Nephron (organoid): ENCODE measurements at regions not wholly inside any gene's neighbourhood (a gene's known extent, or its start where the extent isn't known, plus 50 kb on each side); places are given as distances from the start of the nearest gene placed in this dataset.

Experiments
- H3K27ac Mint-ChIP-seq, 3 experiments: 2 replicates each; pipeline ENCODE4 v1.8.0; 2020; ENCODE audit warnings: mixed read lengths in 3 of 3, mild to moderate bottlenecking in 2 of 3, moderate library complexity in 1 of 3
- H3K27me3 Mint-ChIP-seq: 2 replicates; pipeline ENCODE4 v1.8.0; 2021; ENCODE audit warnings: low read depth, mild to moderate bottlenecking, moderate library complexity, mixed read lengths
- H3K36me3 Mint-ChIP-seq: 2 replicates; pipeline ENCODE4 v1.8.0; 2020; ENCODE audit warnings: low read depth, mixed read lengths
- H3K4me1 Mint-ChIP-seq: 2 replicates; pipeline ENCODE4 v1.8.0; 2020; ENCODE audit warnings: mixed read lengths
- H3K4me3 Mint-ChIP-seq, 3 experiments: 2 replicates each; pipeline ENCODE4 v1.8.0; 2020; ENCODE audit warnings: mild to moderate bottlenecking in 3 of 3, mixed read lengths in 3 of 3, moderate library complexity in 2 of 3
- H3K9me3 Mint-ChIP-seq: 2 replicates; pipeline ENCODE4 v1.8.0; 2020; ENCODE audit warnings: mixed read lengths
- TF ChIP-seq, protein P1 (sequence below), 3 experiments: fragments of 200-600 bp; sonication (generic); IDR thresholded peaks; one replicate each; pipeline ENCODE4 v1.5.0; 2021; ENCODE audit warnings: antibody characterized with exemption in 3 of 3; ENCODE audit not compliant: unreplicated experiment in 3 of 3

DNA sequence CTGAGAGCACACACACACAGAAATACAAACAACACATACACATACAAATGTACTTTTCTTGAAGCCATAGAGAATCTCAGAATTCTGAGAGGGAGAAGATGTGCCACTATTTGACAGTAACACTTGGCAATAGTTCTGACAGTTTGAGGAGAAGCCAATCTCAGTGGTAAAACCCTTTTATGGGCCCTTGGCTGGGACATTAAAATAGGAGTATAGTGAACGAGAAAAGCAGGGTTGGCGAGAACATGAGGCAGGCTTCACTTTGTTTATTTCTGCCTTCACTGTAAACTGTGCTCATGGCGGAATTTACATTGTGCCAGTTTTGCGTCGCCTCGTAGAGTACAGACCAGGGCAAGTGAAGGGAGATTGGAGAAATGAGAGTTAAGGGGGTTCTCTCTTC, 449.4 kb upstream of the POU3F3 start:
- no peaks in the 10 kb centered on the region for H3K36me3 Mint-ChIP-seq
- TF ChIP-seq, protein P1, sequence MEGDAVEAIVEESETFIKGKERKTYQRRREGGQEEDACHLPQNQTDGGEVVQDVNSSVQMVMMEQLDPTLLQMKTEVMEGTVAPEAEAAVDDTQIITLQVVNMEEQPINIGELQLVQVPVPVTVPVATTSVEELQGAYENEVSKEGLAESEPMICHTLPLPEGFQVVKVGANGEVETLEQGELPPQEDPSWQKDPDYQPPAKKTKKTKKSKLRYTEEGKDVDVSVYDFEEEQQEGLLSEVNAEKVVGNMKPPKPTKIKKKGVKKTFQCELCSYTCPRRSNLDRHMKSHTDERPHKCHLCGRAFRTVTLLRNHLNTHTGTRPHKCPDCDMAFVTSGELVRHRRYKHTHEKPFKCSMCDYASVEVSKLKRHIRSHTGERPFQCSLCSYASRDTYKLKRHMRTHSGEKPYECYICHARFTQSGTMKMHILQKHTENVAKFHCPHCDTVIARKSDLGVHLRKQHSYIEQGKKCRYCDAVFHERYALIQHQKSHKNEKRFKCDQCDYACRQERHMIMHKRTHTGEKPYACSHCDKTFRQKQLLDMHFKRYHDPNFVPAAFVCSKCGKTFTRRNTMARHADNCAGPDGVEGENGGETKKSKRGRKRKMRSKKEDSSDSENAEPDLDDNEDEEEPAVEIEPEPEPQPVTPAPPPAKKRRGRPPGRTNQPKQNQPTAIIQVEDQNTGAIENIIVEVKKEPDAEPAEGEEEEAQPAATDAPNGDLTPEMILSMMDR (IDR thresholded peaks at IDR 0.05; ENCODE audit: unreplicated experiment in 3 of 3) = no peak
- peaks cover 8% of the 10 kb centered on the region for H3K4me1 Mint-ChIP-seq
- no peaks in the 10 kb centered on the region for H3K9me3 Mint-ChIP-seq
- no peak overlapping the region for H3K27ac Mint-ChIP-seq
- no peaks in the 10 kb centered on the region for H3K27me3 Mint-ChIP-seq
- H3K4me3 Mint-ChIP-seq = no peak overlapping the region

DNA sequence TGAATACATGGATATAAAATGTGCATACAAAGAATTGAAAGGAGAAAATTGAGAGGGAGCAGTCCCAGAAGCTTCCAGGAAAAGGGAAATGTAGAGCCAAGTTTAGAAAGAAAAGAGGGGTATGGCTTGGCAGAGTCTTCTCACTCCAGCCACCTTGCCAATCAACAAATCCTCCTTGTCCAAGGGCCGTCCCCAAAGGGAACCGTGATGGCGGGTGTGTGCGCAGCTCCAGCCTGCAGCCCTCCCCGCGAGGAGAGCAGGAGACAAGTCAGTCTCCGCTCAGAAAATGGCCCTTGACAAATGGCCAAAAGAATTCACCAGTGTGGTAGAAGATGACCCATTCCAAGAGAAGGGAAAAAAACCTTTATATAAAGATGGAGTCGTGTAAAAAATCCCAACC, 448.3 kb upstream of the POU3F3 start:
- Mint-ChIP-seq H3K36me3 (no peaks in the 10 kb centered on the region), H3K9me3 (no peaks in the 10 kb centered on the region), H3K4me1 (peaks cover 8% of the 10 kb centered on the region), H3K27me3 (no peaks in the 10 kb centered on the region), H3K27ac (no peak overlapping the region), H3K4me3 (no peak overlapping the region)
- TF ChIP-seq, protein P1 (IDR thresholded peaks at IDR 0.05; ENCODE audit: unreplicated experiment in 3 of 3) = no peak

DNA sequence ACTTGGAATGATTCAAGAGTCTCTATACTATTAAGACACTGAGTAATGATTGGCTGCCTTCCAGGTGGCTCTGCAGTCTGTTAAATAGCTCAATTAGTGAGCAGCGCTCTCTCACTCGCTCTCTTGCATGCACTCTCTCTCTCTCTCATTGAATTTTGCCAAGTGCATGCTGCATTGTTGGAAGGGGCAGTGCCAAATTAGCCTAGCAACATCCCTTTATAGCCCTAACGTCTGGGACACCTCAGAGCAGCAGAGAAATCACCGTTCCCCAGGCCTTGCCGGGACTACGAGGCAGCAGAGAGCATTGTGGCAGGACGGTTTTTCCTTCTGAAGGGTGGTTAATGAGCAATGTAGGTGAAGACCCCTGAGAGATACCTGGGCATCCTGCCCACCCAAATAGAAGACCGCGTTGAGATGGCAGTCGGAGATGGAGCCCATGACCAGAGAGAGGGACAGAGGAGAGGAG, 447.6 kb upstream of the POU3F3 start:
- Mint-ChIP-seq H3K4me1 (peaks cover 8% of the 10 kb centered on the region), H3K27me3 (no peaks in the 10 kb centered on the region), H3K9me3 (no peaks in the 10 kb centered on the region), H3K27ac (peak overlapping the region in 2 of 3 experiments; percentile 3 to 14), H3K36me3 (no peaks in the 10 kb centered on the region), H3K4me3 (no peak overlapping the region)
- TF ChIP-seq, protein P1 (IDR thresholded peaks at IDR 0.05; ENCODE audit: unreplicated experiment in 3 of 3) = no peak

DNA sequence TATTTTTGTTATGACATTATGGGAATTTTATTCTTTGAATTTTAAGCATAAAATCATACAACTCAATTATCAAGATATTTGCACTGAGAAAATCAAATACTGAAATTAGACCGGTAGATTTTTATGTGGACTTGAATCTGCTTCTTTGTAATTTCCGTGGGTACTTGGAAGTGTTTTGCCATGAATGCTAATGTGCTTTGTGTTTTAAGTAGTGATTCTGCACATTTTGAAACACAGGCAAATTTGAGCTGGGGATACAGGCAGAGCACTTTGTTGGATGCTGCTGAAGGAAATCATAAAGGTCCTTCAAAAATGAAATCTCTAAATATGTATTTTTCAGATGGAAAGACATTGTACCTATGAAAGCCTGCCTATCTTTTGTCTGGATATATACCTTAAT, 446.3 kb upstream of the POU3F3 start:
- Mint-ChIP-seq H3K4me1 (peaks cover 8% of the 10 kb centered on the region), H3K27me3 (no peaks in the 10 kb centered on the region), H3K27ac (no peak overlapping the region), H3K36me3 (no peaks in the 10 kb centered on the region), H3K4me3 (no peak overlapping the region), H3K9me3 (no peaks in the 10 kb centered on the region)
- TF ChIP-seq, protein P1 (IDR thresholded peaks at IDR 0.05; ENCODE audit: unreplicated experiment in 3 of 3) = no peak

DNA sequence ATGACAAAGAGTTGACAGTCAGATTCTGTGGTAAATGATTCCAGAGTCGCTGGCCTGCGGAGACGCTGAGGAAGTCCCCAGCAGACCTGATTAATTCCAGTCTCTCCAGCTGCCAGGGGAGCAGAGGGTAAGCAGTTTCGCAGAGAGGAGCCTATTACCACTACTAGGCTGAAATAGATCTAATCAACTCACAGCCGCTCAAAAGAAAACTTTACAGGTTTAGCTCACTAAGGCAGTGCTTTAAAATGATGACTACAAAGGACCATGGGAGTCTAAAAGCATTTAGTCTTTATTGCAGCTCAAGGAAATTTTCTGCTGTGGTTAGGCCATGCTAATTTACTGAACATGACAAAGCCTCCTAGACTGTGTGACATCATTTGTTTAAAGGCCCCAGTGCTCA, 445.6 kb upstream of the POU3F3 start:
- Mint-ChIP-seq H3K4me3 (no peak overlapping the region), H3K27ac (peak overlapping the region in 1 of 3 experiments; percentile 69), H3K27me3 (no peaks in the 10 kb centered on the region), H3K4me1 (peaks cover 8% of the 10 kb centered on the region), H3K36me3 (no peaks in the 10 kb centered on the region), H3K9me3 (no peaks in the 10 kb centered on the region)
- TF ChIP-seq, protein P1 (IDR thresholded peaks at IDR 0.05; ENCODE audit: unreplicated experiment in 3 of 3) = no peak

DNA sequence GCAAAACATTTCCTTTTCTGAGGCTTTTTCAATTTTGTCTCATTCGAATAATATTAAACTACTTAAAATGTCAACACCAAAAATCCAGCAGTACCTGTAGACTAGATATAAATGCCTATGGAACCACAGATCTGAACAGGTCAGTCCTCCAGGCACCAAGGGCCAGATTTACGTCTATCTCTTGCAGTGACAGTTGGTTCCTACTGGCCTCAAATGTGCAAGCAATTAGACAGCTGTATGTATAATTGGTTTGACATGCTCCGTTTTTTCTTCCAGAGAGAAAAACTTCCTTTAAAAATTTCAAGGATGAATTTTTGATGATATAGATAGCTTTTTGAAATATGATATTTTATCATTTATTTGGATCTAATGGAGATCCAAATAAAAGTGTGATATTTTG, 443.8 kb upstream of the POU3F3 start:
- H3K36me3 Mint-ChIP-seq = no peaks in the 10 kb centered on the region
- H3K27ac Mint-ChIP-seq = no peak overlapping the region
- no peak overlapping the region for H3K4me3 Mint-ChIP-seq
- no peaks in the 10 kb centered on the region for H3K9me3 Mint-ChIP-seq
- TF ChIP-seq, protein P1 (IDR thresholded peaks at IDR 0.05; ENCODE audit: unreplicated experiment in 3 of 3) = no peak
- H3K27me3 Mint-ChIP-seq = peaks cover 8% of the 10 kb centered on the region
- peaks cover 8% of the 10 kb centered on the region for H3K4me1 Mint-ChIP-seq
